ENCODE measurements at regions not wholly inside any gene's neighbourhood (a gene's known extent, or its start where the extent isn't known, plus 50 kb on each side); places are given as distances from the start of the nearest gene placed in this dataset.

DNA sequence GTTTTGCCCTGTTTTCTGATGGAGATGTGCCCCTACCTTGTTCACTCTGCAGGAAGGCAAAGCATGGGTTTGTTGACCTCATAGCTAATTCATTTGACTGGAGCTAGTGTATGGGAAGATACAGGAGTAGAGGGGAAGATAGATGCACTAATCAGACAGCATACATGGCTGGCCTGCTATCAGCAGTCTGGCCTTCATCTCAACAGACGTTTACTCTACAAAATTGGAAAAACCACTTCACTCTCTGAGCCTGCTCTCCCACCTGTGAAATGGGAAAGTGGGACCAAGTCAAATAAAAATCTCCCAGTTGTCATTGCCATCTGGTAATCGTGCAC lies 235.2 kb upstream of the RAB4A start:
- Mint-ChIP-seq H3K27me3 (no peaks in the 10 kb centered on the region), H3K4me3 (no peak overlapping the region), H3K4me1 (ENCODE audit: unreplicated experiment) (peaks cover 30% of the 10 kb centered on the region), H3K9me3 (no peaks in the 10 kb centered on the region), H3K36me3 (no peaks in the 10 kb centered on the region), H3K27ac (no peak overlapping the region)
- TF ChIP-seq, protein P1, sequence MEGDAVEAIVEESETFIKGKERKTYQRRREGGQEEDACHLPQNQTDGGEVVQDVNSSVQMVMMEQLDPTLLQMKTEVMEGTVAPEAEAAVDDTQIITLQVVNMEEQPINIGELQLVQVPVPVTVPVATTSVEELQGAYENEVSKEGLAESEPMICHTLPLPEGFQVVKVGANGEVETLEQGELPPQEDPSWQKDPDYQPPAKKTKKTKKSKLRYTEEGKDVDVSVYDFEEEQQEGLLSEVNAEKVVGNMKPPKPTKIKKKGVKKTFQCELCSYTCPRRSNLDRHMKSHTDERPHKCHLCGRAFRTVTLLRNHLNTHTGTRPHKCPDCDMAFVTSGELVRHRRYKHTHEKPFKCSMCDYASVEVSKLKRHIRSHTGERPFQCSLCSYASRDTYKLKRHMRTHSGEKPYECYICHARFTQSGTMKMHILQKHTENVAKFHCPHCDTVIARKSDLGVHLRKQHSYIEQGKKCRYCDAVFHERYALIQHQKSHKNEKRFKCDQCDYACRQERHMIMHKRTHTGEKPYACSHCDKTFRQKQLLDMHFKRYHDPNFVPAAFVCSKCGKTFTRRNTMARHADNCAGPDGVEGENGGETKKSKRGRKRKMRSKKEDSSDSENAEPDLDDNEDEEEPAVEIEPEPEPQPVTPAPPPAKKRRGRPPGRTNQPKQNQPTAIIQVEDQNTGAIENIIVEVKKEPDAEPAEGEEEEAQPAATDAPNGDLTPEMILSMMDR (conservative IDR thresholded peaks at IDR 0.05) = no peak
- DNase-seq (ENCODE audit: extremely low spot score, unreplicated experiment) = no peak

DNA sequence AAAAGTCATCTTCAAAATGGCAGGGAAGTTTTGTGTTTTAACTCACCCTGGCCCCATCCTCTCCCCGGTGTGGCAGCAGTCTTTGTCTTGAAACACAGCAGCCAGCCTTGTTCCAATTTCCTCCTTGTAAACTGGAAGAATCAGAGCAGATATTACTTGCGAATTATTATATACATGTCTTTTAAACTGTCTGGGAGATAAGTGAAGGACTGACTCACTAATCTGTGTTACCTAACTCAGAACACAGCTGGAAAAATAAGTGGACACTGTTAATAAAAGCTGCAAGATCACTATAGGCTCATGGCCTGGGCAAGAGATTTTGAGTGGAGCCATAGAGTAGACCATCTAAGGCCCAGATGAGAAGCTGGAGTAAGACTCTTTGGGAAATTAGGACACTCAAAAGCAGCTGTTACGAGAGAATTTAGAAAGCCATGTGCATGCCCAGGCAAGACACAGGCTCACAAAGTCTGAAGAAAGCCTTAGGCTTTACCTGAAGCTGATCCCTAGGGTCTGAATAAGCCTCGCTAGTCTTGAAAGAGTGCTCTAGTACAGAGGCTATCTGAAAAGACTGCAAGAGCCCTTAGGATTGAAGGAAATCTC lies 233.0 kb upstream of the RAB4A start:
- Mint-ChIP-seq H3K9me3 (no peaks in the 10 kb centered on the region), H3K4me3 (no peak overlapping the region), H3K27me3 (no peaks in the 10 kb centered on the region), H3K27ac (no peak overlapping the region), H3K36me3 (no peaks in the 10 kb centered on the region), H3K4me1 (ENCODE audit: unreplicated experiment) (peaks cover 15% of the 10 kb centered on the region)
- no peak for DNase-seq (ENCODE audit: extremely low spot score, unreplicated experiment)
- TF ChIP-seq, protein P1 (conservative IDR thresholded peaks at IDR 0.05) = no peak

DNA sequence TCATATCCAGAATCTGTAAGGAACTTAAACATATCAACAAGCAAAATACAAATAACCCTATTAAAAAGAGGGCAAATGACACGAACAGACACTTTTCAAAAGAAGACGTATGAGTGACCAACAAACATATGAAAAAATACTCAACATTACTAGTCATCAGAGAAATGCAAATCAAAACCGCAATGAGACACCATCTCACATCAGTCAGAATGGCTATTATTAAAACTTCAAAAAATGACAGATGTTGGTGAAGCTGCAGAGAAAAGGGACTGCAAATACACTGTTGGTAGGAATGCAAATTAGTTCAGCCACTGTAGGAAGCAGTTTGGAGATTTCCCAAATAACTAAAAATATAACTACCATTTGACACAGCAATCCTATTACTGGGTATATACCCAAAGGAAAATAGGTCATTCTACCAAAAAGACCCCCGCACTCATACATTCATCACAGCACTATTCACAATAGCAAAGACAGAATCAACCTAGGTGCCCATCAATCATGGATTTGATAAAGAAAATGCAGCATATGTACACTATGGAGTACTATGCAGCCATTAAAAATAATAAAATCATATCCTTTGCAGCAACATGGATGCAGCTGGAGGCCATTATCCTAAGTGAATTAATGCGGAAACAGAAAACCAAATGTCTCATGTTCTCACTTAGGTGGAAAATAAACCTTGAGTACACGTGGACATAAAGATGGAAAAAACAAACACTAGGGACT lies 230.1 kb upstream of the RAB4A start:
- peaks cover 6% of the 10 kb centered on the region for H3K4me1 Mint-ChIP-seq (ENCODE audit: unreplicated experiment)
- no peak overlapping the region for H3K27ac Mint-ChIP-seq
- H3K4me3 Mint-ChIP-seq = no peak overlapping the region
- DNase-seq (ENCODE audit: extremely low spot score, unreplicated experiment) = no peak
- no peaks in the 10 kb centered on the region for H3K9me3 Mint-ChIP-seq
- H3K27me3 Mint-ChIP-seq = no peaks in the 10 kb centered on the region
- no peaks in the 10 kb centered on the region for H3K36me3 Mint-ChIP-seq
- TF ChIP-seq, protein P1 (conservative IDR thresholded peaks at IDR 0.05) = no peak

DNA sequence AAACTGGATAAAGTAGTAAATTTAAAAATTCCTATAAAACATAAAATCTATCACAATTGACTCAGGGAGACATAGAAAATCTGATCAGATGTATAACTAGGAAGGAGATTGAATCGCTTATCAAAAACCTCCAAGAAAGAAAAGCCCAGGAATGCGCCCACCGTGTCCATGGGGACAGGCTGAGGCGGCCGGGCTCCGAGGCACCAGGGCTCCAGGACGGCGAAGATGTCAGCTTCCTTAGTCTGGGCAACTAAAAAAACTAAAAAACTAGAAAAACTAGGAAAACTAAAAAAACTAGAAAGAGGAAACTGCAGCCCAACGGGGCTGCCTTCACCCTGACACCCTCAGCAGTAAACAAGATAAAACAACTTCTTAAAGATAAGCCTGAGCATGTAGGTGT lies 229.0 kb upstream of the RAB4A start:
- H3K27me3 Mint-ChIP-seq = no peaks in the 10 kb centered on the region

DNA sequence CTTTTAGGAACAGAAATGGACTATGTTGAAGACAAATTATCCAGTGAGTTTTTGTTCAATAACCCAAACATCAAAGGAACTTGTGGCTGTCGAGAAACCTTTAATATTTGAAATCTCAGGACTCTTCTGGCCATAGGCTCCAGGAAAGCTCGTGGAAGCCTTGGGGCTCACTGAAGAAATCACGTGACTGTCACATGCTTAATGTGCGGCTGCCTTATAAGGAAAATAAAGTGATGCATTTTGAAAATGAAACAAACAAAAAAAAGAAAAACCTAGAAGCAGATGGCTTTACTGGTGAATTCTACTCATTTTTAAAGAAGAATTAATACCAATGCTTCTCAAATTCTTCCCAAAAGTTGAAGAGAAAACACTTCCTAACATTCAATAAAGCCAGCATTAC lies 228.4 kb upstream of the RAB4A start:
- Mint-ChIP-seq H3K27me3 (no peaks in the 10 kb centered on the region), H3K27ac (no peak overlapping the region), H3K4me1 (ENCODE audit: unreplicated experiment) (peaks cover 9% of the 10 kb centered on the region), H3K9me3 (no peaks in the 10 kb centered on the region), H3K4me3 (no peak overlapping the region), H3K36me3 (no peaks in the 10 kb centered on the region)
- TF ChIP-seq, protein P1 (conservative IDR thresholded peaks at IDR 0.05) = no peak
- no peak for DNase-seq (ENCODE audit: extremely low spot score, unreplicated experiment)

More for the DNA sequence above, 229.0 kb upstream of the RAB4A start:
- no peak for DNase-seq (ENCODE audit: extremely low spot score, unreplicated experiment)
- Mint-ChIP-seq H3K36me3 (no peaks in the 10 kb centered on the region), H3K4me3 (no peak overlapping the region), H3K4me1 (ENCODE audit: unreplicated experiment) (peaks cover 9% of the 10 kb centered on the region), H3K27ac (no peak overlapping the region), H3K9me3 (no peaks in the 10 kb centered on the region)
- TF ChIP-seq, protein P1 (conservative IDR thresholded peaks at IDR 0.05) = no peak

Measured in type B pancreatic cell (in vitro differentiated cells).